GM21717 (cell line): ENCODE measurements at regions not wholly inside any gene's neighbourhood (a gene's known extent, or its start where the extent isn't known, plus 50 kb on each side); places are given as distances from the start of the nearest gene placed in this dataset.

Experiments used
- ATAC-seq: cut with Tn5 transposase; IDR thresholded peaks from one replicate; pipeline ENCODE4 v1.9.1; 2021; ENCODE audit warnings: mild to moderate bottlenecking, moderate library complexity; ENCODE audit not compliant: unreplicated experiment

GRCh38 chr5:40416098-40416497 lies 263.6 kb upstream of the PTGER4 start:
- no peak for ATAC-seq

- no peak for ATAC-seq
Measured at GRCh38 chr5:40414922-40415321, 264.8 kb upstream of the PTGER4 start.

- no peak for ATAC-seq
Measured at GRCh38 chr5:40413743-40414142, 266.0 kb upstream of the PTGER4 start.

GRCh38 chr5:40412771-40413170 lies 266.9 kb upstream of the PTGER4 start:
- no peak for ATAC-seq

- no peak for ATAC-seq
Measured at GRCh38 chr5:40410964-40411635, 268.6 kb upstream of the PTGER4 start.

- ATAC-seq = no peak
Measured at GRCh38 chr5:40410231-40410861, 269.4 kb upstream of the PTGER4 start.

- no peak for ATAC-seq
Measured at GRCh38 chr5:40409601-40410000, 270.1 kb upstream of the PTGER4 start.

GRCh38 chr5:40406741-40407211 lies 272.9 kb upstream of the PTGER4 start:
- no peak for ATAC-seq

- no peak for ATAC-seq
Measured at GRCh38 chr5:40405996-40406740, 273.5 kb upstream of the PTGER4 start.

GRCh38 chr5:40405230-40405629 lies 274.5 kb upstream of the PTGER4 start:
- no peak for ATAC-seq

- ATAC-seq = peak; percentile 88
Measured at GRCh38 chr5:40404613-40405012, 275.1 kb upstream of the PTGER4 start.

GRCh38 chr5:40402007-40402364 lies 277.7 kb upstream of the PTGER4 start:
- no peak for ATAC-seq

- peak; percentile 58 for ATAC-seq
Measured at GRCh38 chr5:40401284-40402006, 278.3 kb upstream of the PTGER4 start.

GRCh38 chr5:40400245-40400644 lies 279.5 kb upstream of the PTGER4 start:
- no peak for ATAC-seq

GRCh38 chr5:40399349-40399748 lies 280.4 kb upstream of the PTGER4 start:
- no peak for ATAC-seq

GRCh38 chr5:40397976-40398375 lies 281.7 kb upstream of the PTGER4 start:
- no peak for ATAC-seq

- ATAC-seq = no peak
Measured at GRCh38 chr5:40397091-40397490, 282.6 kb upstream of the PTGER4 start.

GRCh38 chr5:40396317-40396716 lies 283.4 kb upstream of the PTGER4 start:
- ATAC-seq = no peak

- ATAC-seq = no peak
Measured at GRCh38 chr5:40395251-40395650, 284.5 kb upstream of the PTGER4 start.

- ATAC-seq = no peak
Measured at GRCh38 chr5:40394698-40395097, 285.0 kb upstream of the PTGER4 start.

- ATAC-seq = no peak
Measured at GRCh38 chr5:40391642-40392041, 288.1 kb upstream of the PTGER4 start.
